B cell (primary cell): ENCODE measurements at regions not wholly inside any gene's neighbourhood (a gene's known extent, or its start where the extent isn't known, plus 50 kb on each side); places are given as distances from the start of the nearest gene placed in this dataset.

Experiments used
- EZH2 ChIP-seq: IDR thresholded peaks from 2 replicates; pipeline ENCODE4 v1.6.1; 2012; ENCODE audit warnings: borderline replicate concordance, low read depth, mild to moderate bottlenecking, moderate library complexity, low read length; ENCODE audit not compliant: insufficient read depth, poor library complexity, severe bottlenecking
- TF ChIP-seq, protein P1 (sequence below): fragments of 200-600 bp; IDR thresholded peaks from one replicate; pipeline ENCODE4 v1.8.0; 2022; ENCODE audit warnings: antibody characterized with exemption, mild to moderate bottlenecking

DNA sequence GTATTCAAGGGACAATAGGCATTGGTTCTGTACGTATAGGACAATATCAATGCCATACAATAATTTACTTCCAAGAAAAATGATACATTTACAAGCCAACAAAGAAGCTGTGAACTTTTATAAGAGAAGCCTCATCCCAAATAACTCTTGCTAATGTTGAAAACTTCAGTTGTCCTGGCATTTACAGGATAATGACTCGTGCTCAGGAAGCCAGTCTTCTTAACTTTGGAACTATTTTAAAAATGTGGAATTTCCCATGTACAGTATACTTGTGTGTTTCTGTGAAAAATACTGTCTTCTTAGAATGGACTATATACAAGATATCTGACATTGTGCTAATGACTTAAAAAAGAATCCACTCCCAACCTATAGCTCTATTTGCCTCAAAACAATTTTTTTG is 1479.3 kb upstream of the CDH9 start:
- TF ChIP-seq, protein P1, sequence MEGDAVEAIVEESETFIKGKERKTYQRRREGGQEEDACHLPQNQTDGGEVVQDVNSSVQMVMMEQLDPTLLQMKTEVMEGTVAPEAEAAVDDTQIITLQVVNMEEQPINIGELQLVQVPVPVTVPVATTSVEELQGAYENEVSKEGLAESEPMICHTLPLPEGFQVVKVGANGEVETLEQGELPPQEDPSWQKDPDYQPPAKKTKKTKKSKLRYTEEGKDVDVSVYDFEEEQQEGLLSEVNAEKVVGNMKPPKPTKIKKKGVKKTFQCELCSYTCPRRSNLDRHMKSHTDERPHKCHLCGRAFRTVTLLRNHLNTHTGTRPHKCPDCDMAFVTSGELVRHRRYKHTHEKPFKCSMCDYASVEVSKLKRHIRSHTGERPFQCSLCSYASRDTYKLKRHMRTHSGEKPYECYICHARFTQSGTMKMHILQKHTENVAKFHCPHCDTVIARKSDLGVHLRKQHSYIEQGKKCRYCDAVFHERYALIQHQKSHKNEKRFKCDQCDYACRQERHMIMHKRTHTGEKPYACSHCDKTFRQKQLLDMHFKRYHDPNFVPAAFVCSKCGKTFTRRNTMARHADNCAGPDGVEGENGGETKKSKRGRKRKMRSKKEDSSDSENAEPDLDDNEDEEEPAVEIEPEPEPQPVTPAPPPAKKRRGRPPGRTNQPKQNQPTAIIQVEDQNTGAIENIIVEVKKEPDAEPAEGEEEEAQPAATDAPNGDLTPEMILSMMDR = no peak
- TF ChIP-seq EZH2 = no peak
